GM21723 (cell line): ENCODE measurements at regions not wholly inside any gene's neighbourhood (a gene's known extent, or its start where the extent isn't known, plus 50 kb on each side); places are given as distances from the start of the nearest gene placed in this dataset.
"Not testable (repeated sequence)": the region's sequence is repeated elsewhere in the genome, so short reads cannot be mapped to it uniquely, and the experiment has no call there.

Source experiments
- ATAC-seq: cut with Tn5 transposase; IDR thresholded peaks from one replicate; pipeline ENCODE4 v1.9.1; 2021; ENCODE audit warnings: mild to moderate bottlenecking, moderate library complexity; ENCODE audit not compliant: unreplicated experiment

GRCh38 chr6:15745781-15746180, 83.0 kb upstream of the DTNBP1 start:
- no peak for ATAC-seq

- no peak for ATAC-seq
These were observed 82.1 kb upstream of the DTNBP1 start for GRCh38 chr6:15744818-15745402.

GRCh38 chr6:15742013-15742412, 79.2 kb upstream of the DTNBP1 start:
- not testable (repeated sequence) for ATAC-seq

- no peak for ATAC-seq
These were observed 78.6 kb upstream of the DTNBP1 start for GRCh38 chr6:15741405-15741804.

GRCh38 chr6:15739867-15740266, 77.0 kb upstream of the DTNBP1 start:
- ATAC-seq, result no peak

- ATAC-seq, result no peak
These were observed 76.5 kb upstream of the DTNBP1 start for GRCh38 chr6:15739353-15739752.

GRCh38 chr6:15738195-15738594, 75.4 kb upstream of the DTNBP1 start:
- ATAC-seq, result not testable (repeated sequence)

- ATAC-seq, result no peak
These were observed 73.5 kb upstream of the DTNBP1 start for GRCh38 chr6:15736297-15736696.

- ATAC-seq, result no peak
These were observed 72.9 kb upstream of the DTNBP1 start for GRCh38 chr6:15735567-15736265.

GRCh38 chr6:15734118-15734897, 71.5 kb upstream of the DTNBP1 start:
- no peak for ATAC-seq

GRCh38 chr6:15730922-15731321, 68.1 kb upstream of the DTNBP1 start:
- no peak for ATAC-seq

GRCh38 chr6:15730442-15730841, 67.6 kb upstream of the DTNBP1 start:
- no peak for ATAC-seq

- no peak for ATAC-seq
These were observed 59.9 kb upstream of the DTNBP1 start for GRCh38 chr6:15722731-15723130.

- ATAC-seq, result no peak
These were observed 54.1 kb upstream of the DTNBP1 start for GRCh38 chr6:15716889-15717288.

- no peak for ATAC-seq
These were observed 53.0 kb upstream of the DTNBP1 start for GRCh38 chr6:15715851-15716250.

GRCh38 chr6:15715060-15715459, 52.2 kb upstream of the DTNBP1 start:
- no peak for ATAC-seq

- no peak for ATAC-seq
These were observed 51.8 kb upstream of the DTNBP1 start for GRCh38 chr6:15714658-15715057.

GRCh38 chr6:15713325-15713724, 50.5 kb upstream of the DTNBP1 start:
- ATAC-seq, result no peak

- ATAC-seq, result no peak
These were observed 50.0 kb upstream of the DTNBP1 start for GRCh38 chr6:15712797-15713196.
